MCF 10A (cell line): ENCODE measurements at regions not wholly inside any gene's neighbourhood (a gene's known extent, or its start where the extent isn't known, plus 50 kb on each side); places are given as distances from the start of the nearest gene placed in this dataset.
A peak's percentile ranks its signal among the peaks of the same experiment; 100 is the strongest.

Source experiments
- BruUV-seq: library from RNA; stranded (reverse); fragments of 400-500 nt; replicated peaks from 2 replicates; lab custom pipeline; 2021; lab: Mats Ljungman, UMichigan
- CTCF ChIA-PET: fragments of 300-600 bp; sonication (Branson Sonifier 250); formaldehyde crosslinking; extraction: SDS; loops from one replicate; lab custom pipeline; 2021; ENCODE audit warnings: antibody characterized with exemption, inconsistent platforms; lab: Yijun Ruan, JAX
- POLR2A ChIA-PET: fragments of 300-600, 350-650 bp; sonication (Branson Sonifier 250); formaldehyde crosslinking; extraction: SDS; loops from one replicate; lab custom pipeline; 2020; ENCODE audit warnings: antibody characterized with exemption, inconsistent platforms; lab: Yijun Ruan, JAX
- DNase-seq: peaks from one replicate; pipeline ENCODE4 v3.0.0-alpha.2; 2018; ENCODE audit not compliant: unreplicated experiment
- H3K27ac Mint-ChIP-seq: one replicate; pipeline ENCODE4 v1.8.0; 2022; ENCODE audit warnings: mild to moderate bottlenecking, low read depth, mixed read lengths; ENCODE audit not compliant: unreplicated experiment
- H3K27me3 Mint-ChIP-seq: one replicate; pipeline ENCODE4 v1.8.0; 2022; ENCODE audit warnings: mixed read lengths; ENCODE audit not compliant: insufficient read depth, unreplicated experiment
- H3K36me3 Mint-ChIP-seq: one replicate; pipeline ENCODE4 v1.8.0; 2022; ENCODE audit warnings: mild to moderate bottlenecking, moderate library complexity, mixed read lengths; ENCODE audit not compliant: insufficient read depth, unreplicated experiment
- H3K4me1 Mint-ChIP-seq: one replicate; pipeline ENCODE4 v1.8.0; 2022; ENCODE audit warnings: mixed read lengths; ENCODE audit not compliant: insufficient read depth, unreplicated experiment
- H3K4me3 Mint-ChIP-seq: one replicate; pipeline ENCODE4 v1.8.0; 2022; ENCODE audit warnings: mild to moderate bottlenecking, moderate library complexity, mixed read lengths; ENCODE audit not compliant: unreplicated experiment
- H3K9me3 Mint-ChIP-seq: one replicate; pipeline ENCODE4 v1.8.0; 2022; ENCODE audit warnings: mixed read lengths; ENCODE audit not compliant: unreplicated experiment
- CTCF ChIP-seq: fragments of 200-600 bp; IDR thresholded peaks from one replicate; pipeline ENCODE4 v1.8.0; 2022; ENCODE audit warnings: antibody characterized with exemption, mild to moderate bottlenecking; ENCODE audit not compliant: unreplicated experiment
- intact Hi-C: fragments of 100-400 bp; cut with micrococcal nuclease; formaldehyde crosslinking; loops from 2 replicates; pipeline ENCODE4 v1.14.1; 2022

GRCh38 chr2:237261327-237261726 is 152.6 kb downstream of the COL6A3 start:
- H3K4me1 Mint-ChIP-seq, result peaks cover 36% of the 10 kb centered on the region
- POLR2A ChIA-PET, result interaction anchor here (0.6 to 1.3 kb wide), 2 partner anchors 15 to 176 kb away, joined by 3 to 4 read pairs; partner anchors contain the start of gene COPS8
- H3K27ac Mint-ChIP-seq, result peak overlapping the region; percentile 63

GRCh38 chr2:237262838-237263771 is 150.9 kb downstream of the COL6A3 start:
- Mint-ChIP-seq H3K4me3 (peak overlapping the region; percentile 53), H3K27me3 (no peaks in the 10 kb centered on the region), H3K36me3 (no peaks in the 10 kb centered on the region), H3K9me3 (no peaks in the 10 kb centered on the region), H3K27ac (peak overlapping the region; percentile 80), H3K4me1 (peaks cover 28% of the 10 kb centered on the region)
- TSS peak; percentile 77 for BruUV-seq
- no peak for TF ChIP-seq CTCF
- ChIA-PET POLR2A (interaction anchor here (0.6 to 2.4 kb wide), 7 partner anchors 9 to 122 kb away, joined by 3 to 12 read pairs (median 3); no protein-coding TSS in a partner anchor), CTCF (interaction anchor here (0.7 kb wide), 1 partner anchor 64 kb away, joined by 3 read pairs; no protein-coding TSS in a partner anchor)
- DNase-seq, result peak; percentile 87
- intact Hi-C loops, result loop anchor here (2.0 kb wide), 1 partner anchor 20 kb away; no protein-coding TSS in a partner anchor

More at GRCh38 chr2:237261327-237261726, 152.6 kb downstream of the COL6A3 start:
- H3K4me3 Mint-ChIP-seq, result no peak overlapping the region
- DNase-seq, result no peak
- no peaks in the 10 kb centered on the region for H3K36me3 Mint-ChIP-seq
- H3K27me3 Mint-ChIP-seq, result no peaks in the 10 kb centered on the region
- H3K9me3 Mint-ChIP-seq, result no peaks in the 10 kb centered on the region
- BruUV-seq, result no TSS peak
- TF ChIP-seq CTCF, result no peak
- intact Hi-C loops, result no loop called here
- CTCF ChIA-PET, result no interaction called here

GRCh38 chr2:237264480-237265219 is 149.3 kb downstream of the COL6A3 start:
- Mint-ChIP-seq H3K4me3 (peak overlapping the region; percentile 12), H3K27me3 (no peaks in the 10 kb centered on the region), H3K9me3 (no peaks in the 10 kb centered on the region), H3K4me1 (peaks cover 26% of the 10 kb centered on the region), H3K27ac (no peak overlapping the region), H3K36me3 (no peaks in the 10 kb centered on the region)
- DNase-seq, result peak; percentile 88
- POLR2A ChIA-PET, result interaction anchor here (0.7 to 2.4 kb wide), 4 partner anchors 10 to 121 kb away, joined by 3 to 12 read pairs (median 3); no protein-coding TSS in a partner anchor
- CTCF ChIA-PET, result no interaction called here
- no TSS peak for BruUV-seq
- no peak for TF ChIP-seq CTCF
- intact Hi-C loops, result no loop called here
